IMR-90 (cell line): ENCODE measurements at regions not wholly inside any gene's neighbourhood (a gene's known extent, or its start where the extent isn't known, plus 50 kb on each side); places are given as distances from the start of the nearest gene placed in this dataset.

Source experiments
- ATAC-seq: fragments of 200-7000 bp; cut with Tn5 transposase; 2 replicates; pipeline ENCODE4 v1.9.1; 2020; ENCODE audit warnings: low read depth, mild to moderate bottlenecking, moderate library complexity
- BruUV-seq: library from RNA; stranded (reverse); fragments of 400-500 nt; replicated peaks from 2 replicates; lab custom pipeline; 2021; lab: Mats Ljungman, UMichigan
- CTCF ChIA-PET: fragments of 300-600 bp; formaldehyde crosslinking; extraction: SDS; loops from one replicate; lab custom pipeline; 2021; ENCODE audit warnings: antibody characterized with exemption; lab: Yijun Ruan, JAX
- POLR2A ChIA-PET: fragments of 300-600 bp; sonication (Branson Sonifier 250); formaldehyde crosslinking; loops from one replicate; lab custom pipeline; 2022; ENCODE audit warnings: antibody characterized with exemption; ENCODE audit not compliant: unreplicated experiment; lab: Charles Lee
- DNase-seq: peaks from one replicate; pipeline ENCODE4 v3.0.0; 2013
- H2AFZ ChIP-seq: replicated peaks from 2 replicates; pipeline ENCODE3; 2013; ENCODE audit warnings: low read length, mild to moderate bottlenecking; ENCODE audit not compliant: poor library complexity
- H2AK5ac ChIP-seq: 2 replicates; pipeline ENCODE4 v1.6.1; 2013; ENCODE audit warnings: low read depth, low read length, inconsistent platforms
- H2AK9ac ChIP-seq: replicated peaks from 2 replicates; pipeline ENCODE3; 2013; ENCODE audit warnings: mild to moderate bottlenecking, low read depth, low read length, moderate library complexity; ENCODE audit not compliant: poor library complexity
- H2BK120ac ChIP-seq: 2 replicates; pipeline ENCODE4 v1.6.1; 2013; ENCODE audit warnings: low read depth, low read length, inconsistent platforms
- H2BK15ac ChIP-seq: 3 replicates; pipeline ENCODE4 v1.6.1; 2013; ENCODE audit warnings: low read depth, low read length, inconsistent platforms
- H2BK20ac ChIP-seq: 2 replicates; pipeline ENCODE4 v1.6.1; 2013; ENCODE audit warnings: low read depth, mild to moderate bottlenecking, inconsistent platforms, low read length, moderate library complexity
- H2BK5ac ChIP-seq: 2 replicates; pipeline ENCODE4 v1.6.1; 2013; ENCODE audit warnings: mild to moderate bottlenecking, low read depth, low read length, inconsistent platforms; ENCODE audit not compliant: poor library complexity, severe bottlenecking
- H3K14ac ChIP-seq: replicated peaks from 2 replicates; pipeline ENCODE4 v1.6.1; 2013; ENCODE audit warnings: low read depth, low read length, inconsistent platforms
- H3K18ac ChIP-seq: 2 replicates; pipeline ENCODE4 v1.6.1; 2013; ENCODE audit warnings: low read depth, low read length, control low read depth
- H3K23ac ChIP-seq: 2 replicates; pipeline ENCODE4 v1.6.1; 2013; ENCODE audit warnings: low read depth, low read length, inconsistent platforms
- H3K27ac ChIP-seq: 2 replicates; pipeline ENCODE4 v1.5.1; 2013; ENCODE audit warnings: mild to moderate bottlenecking, control low read depth, low read length; ENCODE audit not compliant: insufficient read depth
- H3K27me3 ChIP-seq: 2 replicates; pipeline ENCODE4 v1.6.1; 2013; ENCODE audit warnings: low read length; ENCODE audit not compliant: control insufficient read depth, insufficient read depth
- H3K36me3 ChIP-seq: 2 replicates; pipeline ENCODE4 v1.6.1; 2013; ENCODE audit warnings: low read length, mixed read lengths; ENCODE audit not compliant: control insufficient read depth, insufficient read depth
- H3K4ac ChIP-seq: 2 replicates; pipeline ENCODE4 v1.6.1; 2013; ENCODE audit warnings: low read depth, low read length, inconsistent platforms
- H3K4me1 ChIP-seq: 2 replicates; pipeline ENCODE4 v1.6.1; 2013; ENCODE audit warnings: low read length, mixed read lengths; ENCODE audit not compliant: control insufficient read depth, insufficient read depth
- H3K4me2 ChIP-seq: 2 replicates; pipeline ENCODE4 v1.6.1; 2013; ENCODE audit warnings: low read depth, mild to moderate bottlenecking, control low read depth, low read length, moderate library complexity
- H3K4me3 ChIP-seq: 2 replicates; pipeline ENCODE4 v1.5.1; 2013; ENCODE audit warnings: low read depth, mild to moderate bottlenecking, control low read depth, low read length, moderate library complexity; ENCODE audit not compliant: insufficient read depth
- H3K56ac ChIP-seq: 2 replicates; pipeline ENCODE4 v1.6.1; 2013; ENCODE audit warnings: low read length, inconsistent platforms; ENCODE audit not compliant: insufficient read depth; ENCODE audit errors: extremely low read depth
- H3K79me1 ChIP-seq, 2 experiments: 2 replicates each; pipeline ENCODE4 v1.6.1; 2013; ENCODE audit warnings: low read length in 2 of 2, inconsistent platforms in 1 of 2, low read depth in 1 of 2
- H3K9ac ChIP-seq: 2 replicates; pipeline ENCODE4 v1.6.1; 2013; ENCODE audit warnings: low read depth, low read length, control low read depth
- H3K9me1 ChIP-seq: 2 replicates; pipeline ENCODE4 v1.6.1; 2013; ENCODE audit warnings: low read length, inconsistent platforms; ENCODE audit not compliant: insufficient read depth
- H3K9me3 ChIP-seq: 2 replicates; pipeline ENCODE4 v1.6.1; 2013; ENCODE audit warnings: low read length; ENCODE audit not compliant: control insufficient read depth, insufficient read depth
- H4K20me1 ChIP-seq: 2 replicates; pipeline ENCODE4 v1.6.1; 2013; ENCODE audit warnings: low read length, inconsistent platforms; ENCODE audit not compliant: insufficient read depth
- H4K5ac ChIP-seq: 2 replicates; pipeline ENCODE4 v1.6.1; 2013; ENCODE audit warnings: mild to moderate bottlenecking, low read depth, low read length, control low read depth
- H4K8ac ChIP-seq, 2 experiments: 2 replicates each; pipeline ENCODE4 v1.6.1; 2013; ENCODE audit warnings: low read depth in 2 of 2, low read length in 2 of 2, control low read depth in 1 of 2, inconsistent platforms in 1 of 2
- H4K91ac ChIP-seq: 2 replicates; pipeline ENCODE4 v1.6.1; 2013; ENCODE audit warnings: low read depth, low read length, inconsistent platforms; ENCODE audit not compliant: insufficient read depth
- CEBPB ChIP-seq: IDR thresholded peaks from 2 replicates; pipeline ENCODE4 v1.6.1; 2012; ENCODE audit warnings: low read depth, low read length, improper control_type of control experiment
- FOS ChIP-seq: fragments of 150-350 bp; IDR thresholded peaks from 2 replicates; pipeline ENCODE4 v1.6.1; 2016; ENCODE audit warnings: low read depth, low read length
- MAFK ChIP-seq: IDR thresholded peaks from 2 replicates; pipeline ENCODE4 v1.6.1; 2012; ENCODE audit warnings: low read depth, low read length, improper control_type of control experiment
- MAZ ChIP-seq: IDR thresholded peaks from 2 replicates; pipeline ENCODE4 v1.6.1; 2012; ENCODE audit warnings: low read depth, mild to moderate bottlenecking, low read length, improper control_type of control experiment, moderate library complexity, borderline replicate concordance
- MXI1 ChIP-seq: IDR thresholded peaks from 2 replicates; pipeline ENCODE4 v1.6.1; 2012; ENCODE audit warnings: low read depth, mild to moderate bottlenecking, low read length, moderate library complexity, borderline replicate concordance
- NFE2L2 ChIP-seq: fragments of 150-350 bp; IDR thresholded peaks from 2 replicates; pipeline ENCODE4 v1.6.1; 2016; ENCODE audit warnings: low read depth, mild to moderate bottlenecking, low read length
- POLR2A ChIP-seq: IDR thresholded peaks from 2 replicates; pipeline ENCODE4 v1.6.1; 2012; ENCODE audit warnings: mild to moderate bottlenecking, low read depth, low read length
- RAD21 ChIP-seq: IDR thresholded peaks from 2 replicates; pipeline ENCODE4 v1.6.1; 2012; ENCODE audit warnings: low read length, improper control_type of control experiment
- RFX5 ChIP-seq: IDR thresholded peaks from 2 replicates; pipeline ENCODE4 v1.8.0; 2012; ENCODE audit warnings: low read depth, mild to moderate bottlenecking, low read length, moderate library complexity
- SMC3 ChIP-seq: fragments of 150-350 bp; IDR thresholded peaks from 2 replicates; pipeline ENCODE4 v1.6.1; 2016; ENCODE audit warnings: low read depth, mild to moderate bottlenecking, antibody characterized with exemption, low read length, moderate library complexity
- WGBS, 2 experiments: methylation state at CpG; one replicate each; pipeline versions ENCODE4 v1.1.5 to v1.1.7; 2013; ENCODE audit warnings: missing lambda C conversion rate in 2 of 2; ENCODE audit not compliant: insufficient read length in 1 of 2; ENCODE audit errors: extremely low coverage in 2 of 2; 5-methylcytosine and 5-hydroxymethylcytosine counted together
- dilution Hi-C: fragments of 300-500 bp; cut with HindIII; formaldehyde crosslinking; loops from one replicate; pipeline ENCODE4 v1.14.3; 2018; ENCODE audit warnings: low sequenced_read_pairs; ENCODE audit not compliant: unreplicated experiment
- in situ Hi-C: fragments of 300-500 bp; cut with MboI; formaldehyde crosslinking; loops from 3 replicates; pipeline ENCODE4 v1.14.3; 2019; ENCODE audit warnings: low sequenced_read_pairs, inconsistent platforms, mixed read lengths
- intact Hi-C: fragments of 100-400 bp; cut with micrococcal nuclease; formaldehyde crosslinking; loops from 2 replicates; pipeline ENCODE4 v1.10.0; 2022
- TF ChIP-seq, protein P1 (sequence below): conservative IDR thresholded peaks from 2 replicates; pipeline ENCODE4 v1.5.1; 2012; ENCODE audit warnings: mild to moderate bottlenecking, low read depth, low read length, improper control_type of control experiment
- TF ChIP-seq, protein P2 (sequence below): fragments of 150-350 bp; IDR thresholded peaks from 2 replicates; pipeline ENCODE4 v1.6.1; 2017; ENCODE audit warnings: mild to moderate bottlenecking, antibody characterized with exemption, low read length, low read depth
- TF ChIP-seq, protein P3 (sequence below): fragments of 150-350 bp; IDR thresholded peaks from 2 replicates; pipeline ENCODE4 v1.6.1; 2016; ENCODE audit warnings: low read depth, mild to moderate bottlenecking, low read length, moderate library complexity, borderline replicate concordance

DNA sequence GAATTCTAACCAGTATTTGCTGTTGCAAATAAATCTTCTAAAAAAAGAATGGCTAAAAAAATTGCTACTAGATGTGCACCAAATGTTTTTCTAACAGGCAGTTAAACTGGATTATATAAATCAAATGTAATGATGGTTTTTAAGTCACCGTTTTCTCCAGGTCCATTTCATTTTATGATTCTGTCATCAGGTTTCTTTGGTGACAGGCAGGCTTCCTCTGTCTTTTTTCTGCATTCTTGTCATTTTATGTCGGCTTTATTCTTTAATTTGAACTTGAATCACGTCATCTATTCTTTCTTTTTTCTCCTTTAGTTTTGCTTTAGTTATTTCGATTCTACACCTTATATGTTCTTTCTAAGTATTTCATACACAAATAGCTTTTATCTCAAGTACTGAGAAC, 212.5 kb downstream of the SOCS6 start:
- POLR2A ChIA-PET: no interaction called here
- TF ChIP-seq, protein P1, sequence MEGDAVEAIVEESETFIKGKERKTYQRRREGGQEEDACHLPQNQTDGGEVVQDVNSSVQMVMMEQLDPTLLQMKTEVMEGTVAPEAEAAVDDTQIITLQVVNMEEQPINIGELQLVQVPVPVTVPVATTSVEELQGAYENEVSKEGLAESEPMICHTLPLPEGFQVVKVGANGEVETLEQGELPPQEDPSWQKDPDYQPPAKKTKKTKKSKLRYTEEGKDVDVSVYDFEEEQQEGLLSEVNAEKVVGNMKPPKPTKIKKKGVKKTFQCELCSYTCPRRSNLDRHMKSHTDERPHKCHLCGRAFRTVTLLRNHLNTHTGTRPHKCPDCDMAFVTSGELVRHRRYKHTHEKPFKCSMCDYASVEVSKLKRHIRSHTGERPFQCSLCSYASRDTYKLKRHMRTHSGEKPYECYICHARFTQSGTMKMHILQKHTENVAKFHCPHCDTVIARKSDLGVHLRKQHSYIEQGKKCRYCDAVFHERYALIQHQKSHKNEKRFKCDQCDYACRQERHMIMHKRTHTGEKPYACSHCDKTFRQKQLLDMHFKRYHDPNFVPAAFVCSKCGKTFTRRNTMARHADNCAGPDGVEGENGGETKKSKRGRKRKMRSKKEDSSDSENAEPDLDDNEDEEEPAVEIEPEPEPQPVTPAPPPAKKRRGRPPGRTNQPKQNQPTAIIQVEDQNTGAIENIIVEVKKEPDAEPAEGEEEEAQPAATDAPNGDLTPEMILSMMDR: no peak
- TF ChIP-seq POLR2A (no peak), RAD21 (no peak), FOS (no peak), SMC3 (no peak), CEBPB (no peak), RFX5 (no peak), MXI1 (no peak), MAFK (no peak), NFE2L2 (no peak), MAZ (no peak)
- TF ChIP-seq, protein P2, sequence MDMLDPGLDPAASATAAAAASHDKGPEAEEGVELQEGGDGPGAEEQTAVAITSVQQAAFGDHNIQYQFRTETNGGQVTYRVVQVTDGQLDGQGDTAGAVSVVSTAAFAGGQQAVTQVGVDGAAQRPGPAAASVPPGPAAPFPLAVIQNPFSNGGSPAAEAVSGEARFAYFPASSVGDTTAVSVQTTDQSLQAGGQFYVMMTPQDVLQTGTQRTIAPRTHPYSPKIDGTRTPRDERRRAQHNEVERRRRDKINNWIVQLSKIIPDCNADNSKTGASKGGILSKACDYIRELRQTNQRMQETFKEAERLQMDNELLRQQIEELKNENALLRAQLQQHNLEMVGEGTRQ: no peak
- TF ChIP-seq, protein P3, sequence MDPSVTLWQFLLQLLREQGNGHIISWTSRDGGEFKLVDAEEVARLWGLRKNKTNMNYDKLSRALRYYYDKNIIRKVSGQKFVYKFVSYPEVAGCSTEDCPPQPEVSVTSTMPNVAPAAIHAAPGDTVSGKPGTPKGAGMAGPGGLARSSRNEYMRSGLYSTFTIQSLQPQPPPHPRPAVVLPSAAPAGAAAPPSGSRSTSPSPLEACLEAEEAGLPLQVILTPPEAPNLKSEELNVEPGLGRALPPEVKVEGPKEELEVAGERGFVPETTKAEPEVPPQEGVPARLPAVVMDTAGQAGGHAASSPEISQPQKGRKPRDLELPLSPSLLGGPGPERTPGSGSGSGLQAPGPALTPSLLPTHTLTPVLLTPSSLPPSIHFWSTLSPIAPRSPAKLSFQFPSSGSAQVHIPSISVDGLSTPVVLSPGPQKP: no peak
- no peak for DNase-seq
- dilution Hi-C loops: no loop called here
- Histone ChIP-seq H4K91ac (no peak overlapping the region), H3K9me1 (no peaks in the 10 kb centered on the region), H4K8ac (no peak overlapping the region), H3K27ac (no peak overlapping the region), H3K4ac (no peak overlapping the region), H2BK20ac (no peak overlapping the region), H3K9me3 (no peaks in the 10 kb centered on the region), H3K4me1 (no peaks in the 10 kb centered on the region), H3K56ac (no peak overlapping the region), H3K27me3 (no peaks in the 10 kb centered on the region; the same call in none of the 2 replicates), H3K18ac (no peak overlapping the region), H3K4me3 (no peak overlapping the region), H4K5ac (no peak overlapping the region), H3K4me2 (no peak overlapping the region), H3K36me3 (no peaks in the 10 kb centered on the region), H3K23ac (no peak overlapping the region), H3K79me1 (no peaks in the 10 kb centered on the region), H3K14ac (no peak overlapping the region), H2BK5ac (no peak overlapping the region), H2AK9ac (no peak overlapping the region), H2AFZ (no peak overlapping the region), H2BK15ac (no peak overlapping the region), H2BK120ac (no peak overlapping the region), H3K9ac (no peak overlapping the region), H4K20me1 (no peaks in the 10 kb centered on the region), H2AK5ac (no peak overlapping the region)
- CTCF ChIA-PET: interaction anchor here (0.5 kb wide), 1 partner anchor 732 kb away, joined by 4 read pairs; no protein-coding TSS in a partner anchor
- no TSS peak for BruUV-seq
- in situ Hi-C loops: no loop called here
- no CpG with 5 or more reads among the region's 4 CpGs for WGBS, 2 experiments
- no peak for ATAC-seq
- intact Hi-C loops: no loop called here
